Neuronal stem cell (in vitro differentiated cells): ENCODE measurements at regions not wholly inside any gene's neighbourhood (a gene's known extent, or its start where the extent isn't known, plus 50 kb on each side); places are given as distances from the start of the nearest gene placed in this dataset.

Experiments
- DNase-seq: peaks from one replicate; pipeline ENCODE4 v3.0.0-alpha.2; 2013; ENCODE audit warnings: low spot score
- H2AFZ ChIP-seq: one replicate; pipeline ENCODE4 v1.6.1; 2013; ENCODE audit warnings: mild to moderate bottlenecking, low read length, inconsistent platforms
- H2AK5ac ChIP-seq: 2 replicates; pipeline ENCODE4 v1.6.1; 2013; ENCODE audit warnings: low read depth, mild to moderate bottlenecking, inconsistent platforms, low read length, moderate library complexity, mixed read lengths
- H2BK120ac ChIP-seq: 2 replicates; pipeline ENCODE4 v1.6.1; 2013; ENCODE audit warnings: low read depth, mild to moderate bottlenecking, inconsistent platforms, low read length, moderate library complexity, mixed read lengths
- H2BK12ac ChIP-seq: one replicate; pipeline ENCODE4 v1.6.1; 2013; ENCODE audit warnings: low read length, inconsistent platforms
- H2BK15ac ChIP-seq: 2 replicates; pipeline ENCODE4 v1.6.1; 2013; ENCODE audit warnings: mild to moderate bottlenecking, low read length, inconsistent platforms, mixed read lengths
- H2BK5ac ChIP-seq: one replicate; pipeline ENCODE4 v1.6.1; 2013; ENCODE audit warnings: inconsistent platforms, mild to moderate bottlenecking, low read length, moderate library complexity
- H3K14ac ChIP-seq: one replicate; pipeline ENCODE4 v1.6.1; 2013; ENCODE audit warnings: low read length, inconsistent platforms
- H3K18ac ChIP-seq: 2 replicates; pipeline ENCODE4 v1.6.1; 2013; ENCODE audit warnings: low read length, inconsistent platforms
- H3K23ac ChIP-seq: 2 replicates; pipeline ENCODE4 v1.6.1; 2013; ENCODE audit warnings: low read depth, mild to moderate bottlenecking, mixed read lengths, low read length, inconsistent platforms; ENCODE audit not compliant: poor library complexity
- H3K27ac ChIP-seq: replicated peaks from 3 replicates; pipeline ENCODE4 v1.5.1; 2013; ENCODE audit warnings: low read length, inconsistent platforms
- H3K27me3 ChIP-seq, 3 experiments: 2 replicates each; pipeline ENCODE4 v1.6.1; 2013; ENCODE audit warnings: low read length in 3 of 3, mild to moderate bottlenecking in 2 of 3, inconsistent platforms in 1 of 3, low read depth in 1 of 3, mixed read lengths in 1 of 3, moderate library complexity in 1 of 3; ENCODE audit not compliant: control insufficient read depth in 3 of 3, insufficient read depth in 3 of 3
- H3K36me3 ChIP-seq, 2 donors: replicated peaks in 1 of 2; 2 replicates each; pipeline ENCODE4 v1.6.1; 2013; ENCODE audit warnings: low read length in 2 of 2; ENCODE audit not compliant: control insufficient read depth in 2 of 2, insufficient read depth in 2 of 2
- H3K4ac ChIP-seq: 2 replicates; pipeline ENCODE4 v1.6.1; 2013; ENCODE audit warnings: inconsistent platforms, mild to moderate bottlenecking, low read length, moderate library complexity
- H3K4me1 ChIP-seq, 2 donors: 1 replicate in 1 of 2; 2 replicates in 1 of 2; pipeline ENCODE4 v1.6.1; 2013; ENCODE audit warnings: low read length in 2 of 2, low read depth in 1 of 2; ENCODE audit not compliant: control insufficient read depth in 2 of 2, insufficient read depth in 1 of 2
- H3K4me2 ChIP-seq: one replicate; pipeline ENCODE4 v1.6.1; 2013; ENCODE audit warnings: mild to moderate bottlenecking, low read length, inconsistent platforms; ENCODE audit not compliant: insufficient read depth, poor library complexity, severe bottlenecking
- H3K4me3 ChIP-seq, 2 donors: 2 replicates each; pipeline ENCODE4 v1.5.1; 2013; ENCODE audit warnings: low read length in 2 of 2, mild to moderate bottlenecking in 2 of 2, inconsistent platforms in 1 of 2, moderate library complexity in 1 of 2
- H3K79me1 ChIP-seq: one replicate; pipeline ENCODE4 v1.6.1; 2013; ENCODE audit warnings: low read depth, mild to moderate bottlenecking, inconsistent platforms, low read length, moderate library complexity
- H3K9ac ChIP-seq: one replicate; pipeline ENCODE4 v1.6.1; 2013; ENCODE audit warnings: mild to moderate bottlenecking, low read depth, low read length, inconsistent platforms; ENCODE audit not compliant: poor library complexity
- H3K9me3 ChIP-seq, 2 donors: replicated peaks in 1 of 2; 2 replicates each; pipeline versions ENCODE3 to v1.6.1; 2013; ENCODE audit warnings: low read length in 2 of 2, mild to moderate bottlenecking in 2 of 2, inconsistent platforms in 1 of 2, low read depth in 1 of 2, mixed read lengths in 1 of 2, moderate library complexity in 1 of 2; ENCODE audit not compliant: control insufficient read depth in 2 of 2, insufficient read depth in 1 of 2
- H4K8ac ChIP-seq: one replicate; pipeline ENCODE4 v1.6.1; 2013; ENCODE audit warnings: low read depth, mild to moderate bottlenecking, inconsistent platforms, low read length, moderate library complexity
- H4K91ac ChIP-seq: one replicate; pipeline ENCODE4 v1.6.1; 2013; ENCODE audit warnings: low read length, low read depth, mild to moderate bottlenecking, inconsistent platforms; ENCODE audit not compliant: poor library complexity
- WGBS, 2 donors: extraction: QIAGEN DNeasy Blood & Tissue Kit; methylation state at CpG; one replicate each; pipeline ENCODE4 v1.1.7; 2013; ENCODE audit warnings: missing lambda C conversion rate in 2 of 2, mixed read lengths in 1 of 2; ENCODE audit not compliant: insufficient read length in 2 of 2, insufficient replicate concordance in 1 of 2; ENCODE audit errors: extremely low coverage in 2 of 2; 5-methylcytosine and 5-hydroxymethylcytosine counted together

DNA sequence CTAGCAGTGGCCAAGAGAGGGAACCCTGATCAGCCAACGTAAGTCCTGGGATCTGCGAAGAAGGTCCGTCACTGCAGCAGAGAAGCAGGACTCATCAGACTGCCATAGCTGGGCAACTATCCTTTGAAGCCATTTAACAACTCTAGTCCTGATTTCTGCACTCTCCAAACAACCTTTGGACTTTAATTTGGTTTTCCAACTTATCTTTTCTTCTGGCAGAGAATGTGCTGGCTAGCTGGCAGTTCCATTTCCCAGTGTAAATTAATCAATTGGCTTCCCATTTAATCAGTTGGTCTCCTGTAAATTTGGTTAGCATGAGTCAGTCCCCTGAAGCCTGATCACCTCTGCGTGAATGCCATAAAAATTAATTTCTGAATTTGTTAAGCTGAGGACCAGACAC lies 153.7 kb upstream of the GPR101 start:
- Histone ChIP-seq H2AK5ac (no peak overlapping the region), H3K36me3 (no peaks in the 10 kb centered on the region), H4K91ac (no peak overlapping the region), H4K8ac (no peak overlapping the region), H3K9me3 (peaks cover 0 to 1% of the 10 kb centered on the region in 2 donors), H2BK15ac (no peak overlapping the region), H3K9ac (no peak overlapping the region), H3K79me1 (no peaks in the 10 kb centered on the region), H3K23ac (no peak overlapping the region), H3K18ac (no peak overlapping the region), H3K27me3 (peaks cover 0 to 5% (median 0%) of the 10 kb centered on the region in 3 experiments), H3K4me1 (no peaks in the 10 kb centered on the region), H3K4me3 (no peak overlapping the region), H3K14ac (no peak overlapping the region), H3K27ac (no peak overlapping the region), H3K4me2 (no peak overlapping the region), H2BK5ac (no peak overlapping the region), H3K4ac (no peak overlapping the region), H2AFZ (no peak overlapping the region), H2BK120ac (no peak overlapping the region), H2BK12ac (no peak overlapping the region)
- WGBS, 2 donors: no CpG with 5 or more reads among the region's 4 CpGs
- DNase-seq: no peak

DNA sequence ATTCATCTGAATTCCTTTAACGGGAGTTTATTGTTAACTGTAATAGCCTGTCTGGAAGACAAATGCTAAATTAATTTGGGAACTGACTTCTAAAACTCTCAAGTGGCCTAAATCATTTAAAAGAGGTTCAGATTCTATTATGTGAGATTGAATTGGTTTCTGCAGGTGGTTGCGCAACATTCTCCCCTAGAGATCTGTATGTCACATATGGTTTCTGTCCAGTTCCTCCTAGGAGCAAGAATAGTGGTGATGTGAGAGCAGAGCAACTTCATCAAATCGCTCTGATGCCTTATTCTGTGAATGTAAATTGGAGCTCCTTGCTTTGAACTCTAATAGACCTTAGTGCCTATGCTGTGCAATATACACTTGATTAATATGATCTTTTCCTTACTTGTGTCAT lies 144.6 kb upstream of the GPR101 start:
- no peak overlapping the region for H3K18ac ChIP-seq
- no peak for DNase-seq
- no peak overlapping the region for H3K4me3 ChIP-seq
- no CpG with 5 or more reads among the region's 3 CpGs for WGBS, 2 donors
- H3K9me3 ChIP-seq: no peaks in the 10 kb centered on the region
- no peak overlapping the region for H3K27ac ChIP-seq
- H4K8ac ChIP-seq: no peak overlapping the region
- H2BK12ac ChIP-seq: no peak overlapping the region
- H3K27me3 ChIP-seq: peaks cover 0 to 11% (median 0%) of the 10 kb centered on the region in 3 experiments
- no peak overlapping the region for H3K23ac ChIP-seq
- no peak overlapping the region for H4K91ac ChIP-seq
- H3K36me3 ChIP-seq: no peaks in the 10 kb centered on the region
- H3K79me1 ChIP-seq: no peaks in the 10 kb centered on the region
- H3K9ac ChIP-seq: no peak overlapping the region
- H2BK120ac ChIP-seq: no peak overlapping the region
- no peak overlapping the region for H2AK5ac ChIP-seq
- H2AFZ ChIP-seq: no peak overlapping the region
- H3K4me1 ChIP-seq: no peaks in the 10 kb centered on the region
- no peak overlapping the region for H3K14ac ChIP-seq
- no peak overlapping the region for H3K4me2 ChIP-seq
- H3K4ac ChIP-seq: no peak overlapping the region
- no peak overlapping the region for H2BK15ac ChIP-seq
- no peak overlapping the region for H2BK5ac ChIP-seq

DNA sequence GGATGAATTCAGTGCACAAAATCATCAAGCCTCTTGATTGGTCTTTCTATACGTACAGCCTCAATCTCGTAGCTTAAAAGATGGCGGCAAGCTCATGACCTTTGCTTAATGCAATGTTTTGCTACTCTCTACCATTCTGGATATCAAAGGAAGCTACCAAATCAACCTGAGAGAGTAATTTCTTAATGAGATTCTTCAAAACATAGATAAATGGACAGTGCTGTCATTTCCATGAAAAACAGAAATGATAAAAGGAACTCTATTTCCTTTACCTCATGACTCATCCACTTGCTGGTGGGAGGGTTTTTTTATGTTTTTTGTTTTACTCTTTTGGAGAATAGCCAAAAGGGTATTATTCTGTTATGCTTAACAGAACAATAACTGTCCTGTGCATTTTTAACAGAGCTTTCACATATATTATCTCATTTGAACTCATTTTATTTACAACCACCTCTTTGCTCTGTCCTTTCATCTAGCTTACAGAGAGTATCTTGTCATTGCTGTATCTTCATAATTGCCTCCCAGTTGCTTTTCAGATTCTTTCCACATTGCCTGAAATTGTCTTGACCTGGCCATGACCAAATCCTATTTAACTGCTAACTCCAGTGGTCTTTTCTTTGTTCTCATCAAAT lies 138.6 kb upstream of the GPR101 start:
- H3K4me3 ChIP-seq: no peak overlapping the region
- no peak overlapping the region for H3K4me2 ChIP-seq
- no peak overlapping the region for H2AFZ ChIP-seq
- no peak for DNase-seq
- H2BK5ac ChIP-seq: no peak overlapping the region
- WGBS, 2 donors: no CpG with 5 or more reads among the region's 3 CpGs
- H3K23ac ChIP-seq: no peak overlapping the region
- H3K18ac ChIP-seq: no peak overlapping the region
- H3K27me3 ChIP-seq: peaks cover 0 to 6% (median 0%) of the 10 kb centered on the region in 3 experiments
- H3K9me3 ChIP-seq: no peaks in the 10 kb centered on the region
- no peak overlapping the region for H3K14ac ChIP-seq
- no peaks in the 10 kb centered on the region for H3K36me3 ChIP-seq
- no peak overlapping the region for H3K27ac ChIP-seq
- H2AK5ac ChIP-seq: no peak overlapping the region
- H4K8ac ChIP-seq: no peak overlapping the region
- no peak overlapping the region for H2BK120ac ChIP-seq
- H3K79me1 ChIP-seq: no peaks in the 10 kb centered on the region
- H3K4me1 ChIP-seq: no peaks in the 10 kb centered on the region
- no peak overlapping the region for H3K4ac ChIP-seq
- H2BK15ac ChIP-seq: no peak overlapping the region
- no peak overlapping the region for H3K9ac ChIP-seq
- no peak overlapping the region for H2BK12ac ChIP-seq
- no peak overlapping the region for H4K91ac ChIP-seq

DNA sequence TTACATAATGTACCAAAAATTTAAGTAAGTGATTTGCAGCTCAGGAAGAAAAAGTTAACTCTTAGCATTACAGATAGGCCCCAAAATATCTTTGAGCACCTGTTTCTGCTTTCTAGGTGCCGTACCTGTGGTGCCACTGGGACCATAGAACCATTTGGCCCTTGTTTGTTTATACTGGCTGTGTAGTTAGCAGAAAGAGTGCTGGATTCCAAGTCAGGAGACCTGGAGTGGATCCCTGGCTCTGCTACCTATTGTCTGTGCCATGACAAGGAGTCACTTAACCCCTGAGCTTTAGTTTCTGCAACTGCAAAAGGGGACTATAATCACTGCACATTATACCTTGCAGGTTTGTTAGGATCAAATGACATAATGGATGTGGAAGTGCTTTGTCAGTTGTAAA lies 137.8 kb upstream of the GPR101 start:
- H3K4me2 ChIP-seq: no peak overlapping the region
- H3K23ac ChIP-seq: no peak overlapping the region
- H2AFZ ChIP-seq: no peak overlapping the region
- H3K27me3 ChIP-seq: peaks cover 0 to 3% (median 0%) of the 10 kb centered on the region in 3 experiments
- H3K79me1 ChIP-seq: no peaks in the 10 kb centered on the region
- DNase-seq: no peak
- no peaks in the 10 kb centered on the region for H3K36me3 ChIP-seq
- no peak overlapping the region for H2BK12ac ChIP-seq
- no peak overlapping the region for H2BK5ac ChIP-seq
- no peak overlapping the region for H3K4me3 ChIP-seq
- H3K4me1 ChIP-seq: no peaks in the 10 kb centered on the region
- no peak overlapping the region for H3K27ac ChIP-seq
- H4K91ac ChIP-seq: no peak overlapping the region
- H2BK15ac ChIP-seq: no peak overlapping the region
- no peak overlapping the region for H3K4ac ChIP-seq
- H2AK5ac ChIP-seq: no peak overlapping the region
- WGBS, 2 donors: no CpG with 5 or more reads among the region's 1 CpG
- H3K14ac ChIP-seq: no peak overlapping the region
- no peak overlapping the region for H4K8ac ChIP-seq
- H2BK120ac ChIP-seq: no peak overlapping the region
- H3K9ac ChIP-seq: no peak overlapping the region
- no peaks in the 10 kb centered on the region for H3K9me3 ChIP-seq
- H3K18ac ChIP-seq: no peak overlapping the region
